ENCODE measurements at regions not wholly inside any gene's neighbourhood (a gene's known extent, or its start where the extent isn't known, plus 50 kb on each side); places are given as distances from the start of the nearest gene placed in this dataset.
"Not testable (repeated sequence)": the region's sequence is repeated elsewhere in the genome, so short reads cannot be mapped to it uniquely, and the experiment has no call there.

GRCh38 chr14:34059037-34059924, 108.4 kb upstream of the EGLN3 start:
- DNase-seq, result peak; percentile 23 to 33 (median 23)

GRCh38 chr14:34058510-34058909, 107.6 kb upstream of the EGLN3 start:
- no peak for DNase-seq

- no peak for DNase-seq
These were observed 105.2 kb upstream of the EGLN3 start for GRCh38 chr14:34056046-34056445.

GRCh38 chr14:34055157-34055950, 104.5 kb upstream of the EGLN3 start:
- DNase-seq, result peak; percentile 12 to 40 (median 24)

- no peak for DNase-seq
These were observed 102.8 kb upstream of the EGLN3 start for GRCh38 chr14:34053666-34054065.

- DNase-seq, result peak; percentile 48 to 57 (median 51)
These were observed 101.8 kb upstream of the EGLN3 start for GRCh38 chr14:34052658-34053014.

- peak; percentile 18 to 40 (median 35) for DNase-seq
These were observed 101.2 kb upstream of the EGLN3 start for GRCh38 chr14:34051966-34052657.

- DNase-seq, result no peak
These were observed 99.7 kb upstream of the EGLN3 start for GRCh38 chr14:34050606-34051005.

GRCh38 chr14:34049790-34050189, 98.9 kb upstream of the EGLN3 start:
- DNase-seq, result no peak

- not testable (repeated sequence) for DNase-seq
These were observed 98.3 kb upstream of the EGLN3 start for GRCh38 chr14:34049187-34049586.

GRCh38 chr14:34046799-34047520, 96.1 kb upstream of the EGLN3 start:
- no peak for DNase-seq

- DNase-seq, result no peak
These were observed 93.9 kb upstream of the EGLN3 start for GRCh38 chr14:34044666-34045306.

- no peak for DNase-seq
These were observed 93.4 kb upstream of the EGLN3 start for GRCh38 chr14:34044373-34044637.

GRCh38 chr14:34043627-34044372, 92.9 kb upstream of the EGLN3 start:
- no peak for DNase-seq

- no peak for DNase-seq
These were observed 90.3 kb upstream of the EGLN3 start for GRCh38 chr14:34041220-34041619.

- no peak for DNase-seq
These were observed 89.9 kb upstream of the EGLN3 start for GRCh38 chr14:34040766-34041165.

- no peak for DNase-seq
These were observed 88.7 kb upstream of the EGLN3 start for GRCh38 chr14:34039428-34040047.

GRCh38 chr14:34038358-34039057, 87.6 kb upstream of the EGLN3 start:
- no peak for DNase-seq

- peak; percentile 33 to 54 (median 47) for DNase-seq
These were observed 85.5 kb upstream of the EGLN3 start for GRCh38 chr14:34036319-34036766.

GRCh38 chr14:34035934-34036250, 85.0 kb upstream of the EGLN3 start:
- DNase-seq, result no peak

Data from suppressor macrophage treated with lipopolysaccharide for 1 hour (primary cell).